ENCODE measurements at regions not wholly inside any gene's neighbourhood (a gene's known extent, or its start where the extent isn't known, plus 50 kb on each side); places are given as distances from the start of the nearest gene placed in this dataset.
"Not testable (repeated sequence)": the region's sequence is repeated elsewhere in the genome, so short reads cannot be mapped to it uniquely, and the experiment has no call there.

- TF ChIP-seq, protein P1, sequence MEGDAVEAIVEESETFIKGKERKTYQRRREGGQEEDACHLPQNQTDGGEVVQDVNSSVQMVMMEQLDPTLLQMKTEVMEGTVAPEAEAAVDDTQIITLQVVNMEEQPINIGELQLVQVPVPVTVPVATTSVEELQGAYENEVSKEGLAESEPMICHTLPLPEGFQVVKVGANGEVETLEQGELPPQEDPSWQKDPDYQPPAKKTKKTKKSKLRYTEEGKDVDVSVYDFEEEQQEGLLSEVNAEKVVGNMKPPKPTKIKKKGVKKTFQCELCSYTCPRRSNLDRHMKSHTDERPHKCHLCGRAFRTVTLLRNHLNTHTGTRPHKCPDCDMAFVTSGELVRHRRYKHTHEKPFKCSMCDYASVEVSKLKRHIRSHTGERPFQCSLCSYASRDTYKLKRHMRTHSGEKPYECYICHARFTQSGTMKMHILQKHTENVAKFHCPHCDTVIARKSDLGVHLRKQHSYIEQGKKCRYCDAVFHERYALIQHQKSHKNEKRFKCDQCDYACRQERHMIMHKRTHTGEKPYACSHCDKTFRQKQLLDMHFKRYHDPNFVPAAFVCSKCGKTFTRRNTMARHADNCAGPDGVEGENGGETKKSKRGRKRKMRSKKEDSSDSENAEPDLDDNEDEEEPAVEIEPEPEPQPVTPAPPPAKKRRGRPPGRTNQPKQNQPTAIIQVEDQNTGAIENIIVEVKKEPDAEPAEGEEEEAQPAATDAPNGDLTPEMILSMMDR (IDR thresholded peaks at IDR 0.05; ENCODE audit: insufficient read depth, low read length, poor library complexity, severe bottlenecking) = not testable (repeated sequence)
- TF ChIP-seq EZH2phosphoT487 (conservative IDR thresholded peaks at IDR 0.05; ENCODE audit: low read length) = not testable (repeated sequence)
These were observed 182.0 kb downstream of the ADRA2C start for GRCh38 chr4:3948210-3948609.
